Activated CD8-positive, alpha-beta T cell treated with anti-CD3 and anti-CD28 coated beads, Interleukin-2, amount 10 ng/mL, durations not matched to agents 7 days and 5 days (primary cell): ENCODE measurements at regions not wholly inside any gene's neighbourhood (a gene's known extent, or its start where the extent isn't known, plus 50 kb on each side); places are given as distances from the start of the nearest gene placed in this dataset.
"Not testable (repeated sequence)": the region's sequence is repeated elsewhere in the genome, so short reads cannot be mapped to it uniquely, and the experiment has no call there.

Experiments
- ATAC-seq: fragments of 150-1000 bp; cut with Tn5 transposase; one replicate; pipeline ENCODE4 v1.10.0; 2021; ENCODE audit warnings: moderate library complexity
- CTCF ChIA-PET: fragments of 350-600 bp; sonication (Branson Sonifier 250); formaldehyde crosslinking; loops from one replicate; lab custom pipeline; 2021; ENCODE audit warnings: antibody characterized with exemption; lab: Charles Lee
- POLR2A ChIA-PET: fragments of 350-600 bp; sonication (Branson Sonifier 250); formaldehyde crosslinking; loops from one replicate; lab custom pipeline; 2021; ENCODE audit warnings: antibody characterized with exemption; lab: Charles Lee
- DNase-seq: peaks from one replicate; pipeline ENCODE4 v3.0.0-alpha.2; 2020
- H3K27ac Mint-ChIP-seq: one replicate; pipeline ENCODE4 v1.8.0; 2021; ENCODE audit warnings: mild to moderate bottlenecking, mixed read lengths
- H3K27me3 Mint-ChIP-seq: one replicate; pipeline ENCODE4 v1.8.0; 2021; ENCODE audit warnings: low read depth, mixed read lengths
- H3K36me3 Mint-ChIP-seq: one replicate; pipeline ENCODE4 v1.8.0; 2021; ENCODE audit warnings: low read depth, mixed read lengths
- H3K4me1 Mint-ChIP-seq: one replicate; pipeline ENCODE4 v1.8.0; 2021; ENCODE audit warnings: low read depth, mixed read lengths
- H3K4me3 Mint-ChIP-seq: one replicate; pipeline ENCODE4 v1.8.0; 2021; ENCODE audit warnings: mild to moderate bottlenecking, mixed read lengths
- H3K9me3 Mint-ChIP-seq: one replicate; pipeline ENCODE4 v1.8.0; 2022; ENCODE audit warnings: mixed read lengths; ENCODE audit not compliant: insufficient read depth

GRCh38 chr5:30524428-30524827, 669.1 kb upstream of the CDH6 start:
- Mint-ChIP-seq H3K4me1 (no peaks in the 10 kb centered on the region), H3K9me3 (peaks cover 13% of the 10 kb centered on the region), H3K36me3 (no peaks in the 10 kb centered on the region), H3K4me3 (no peak overlapping the region), H3K27ac (no peak overlapping the region), H3K27me3 (no peaks in the 10 kb centered on the region)
- CTCF ChIA-PET: no interaction called here
- no peak for DNase-seq
- ATAC-seq: no peak
- POLR2A ChIA-PET: no interaction called here

- ATAC-seq (no peak), DNase-seq (no peak)
- Mint-ChIP-seq H3K4me3 (no peak overlapping the region), H3K4me1 (no peaks in the 10 kb centered on the region), H3K36me3 (no peaks in the 10 kb centered on the region), H3K27me3 (no peaks in the 10 kb centered on the region), H3K27ac (no peak overlapping the region), H3K9me3 (peaks cover 13% of the 10 kb centered on the region)
- CTCF ChIA-PET: no interaction called here
- POLR2A ChIA-PET: no interaction called here
Measured at GRCh38 chr5:30523061-30523460, 670.4 kb upstream of the CDH6 start.

GRCh38 chr5:30505014-30505886, 688.2 kb upstream of the CDH6 start:
- no peak overlapping the region for H3K4me3 Mint-ChIP-seq
- DNase-seq (no peak), ATAC-seq (no peak)
- CTCF ChIA-PET: no interaction called here
- no peaks in the 10 kb centered on the region for H3K4me1 Mint-ChIP-seq
- H3K36me3 Mint-ChIP-seq: no peaks in the 10 kb centered on the region
- H3K27ac Mint-ChIP-seq: no peak overlapping the region
- POLR2A ChIA-PET: no interaction called here
- H3K27me3 Mint-ChIP-seq: no peaks in the 10 kb centered on the region
- H3K9me3 Mint-ChIP-seq: peaks cover 20% of the 10 kb centered on the region

GRCh38 chr5:30502277-30502676, 691.2 kb upstream of the CDH6 start:
- Mint-ChIP-seq H3K9me3 (peaks cover 22% of the 10 kb centered on the region), H3K36me3 (no peaks in the 10 kb centered on the region), H3K27ac (no peak overlapping the region), H3K4me1 (no peaks in the 10 kb centered on the region), H3K27me3 (no peaks in the 10 kb centered on the region), H3K4me3 (no peak overlapping the region)
- CTCF ChIA-PET: no interaction called here
- POLR2A ChIA-PET: no interaction called here
- no peak for ATAC-seq
- no peak for DNase-seq

- no peaks in the 10 kb centered on the region for H3K4me1 Mint-ChIP-seq
- H3K27ac Mint-ChIP-seq: no peak overlapping the region
- H3K4me3 Mint-ChIP-seq: no peak overlapping the region
- ChIA-PET POLR2A (no interaction called here), CTCF (no interaction called here)
- peaks cover 22% of the 10 kb centered on the region for H3K9me3 Mint-ChIP-seq
- H3K36me3 Mint-ChIP-seq: no peaks in the 10 kb centered on the region
- H3K27me3 Mint-ChIP-seq: no peaks in the 10 kb centered on the region
- ATAC-seq (no peak), DNase-seq (no peak)
Measured at GRCh38 chr5:30501065-30501464, 692.4 kb upstream of the CDH6 start.

- ChIA-PET POLR2A (no interaction called here), CTCF (no interaction called here)
- Mint-ChIP-seq H3K9me3 (peaks cover 22% of the 10 kb centered on the region), H3K27me3 (no peaks in the 10 kb centered on the region), H3K27ac (no peak overlapping the region), H3K4me3 (no peak overlapping the region), H3K36me3 (no peaks in the 10 kb centered on the region), H3K4me1 (no peaks in the 10 kb centered on the region)
- DNase-seq (no peak), ATAC-seq (no peak)
Measured at GRCh38 chr5:30500513-30500912, 693.0 kb upstream of the CDH6 start.

GRCh38 chr5:30499402-30499801, 694.1 kb upstream of the CDH6 start:
- DNase-seq: no peak
- Mint-ChIP-seq H3K4me1 (no peaks in the 10 kb centered on the region), H3K36me3 (no peaks in the 10 kb centered on the region), H3K27me3 (no peaks in the 10 kb centered on the region), H3K9me3 (peaks cover 22% of the 10 kb centered on the region), H3K4me3 (no peak overlapping the region), H3K27ac (no peak overlapping the region)
- ChIA-PET CTCF (interaction anchor here (0.6 kb wide), 1 partner anchor 77 kb away, joined by 3 read pairs; no protein-coding TSS in a partner anchor), POLR2A (no interaction called here)
- ATAC-seq: no peak

- H3K36me3 Mint-ChIP-seq: no peaks in the 10 kb centered on the region
- no peaks in the 10 kb centered on the region for H3K27me3 Mint-ChIP-seq
- ATAC-seq (no peak), DNase-seq (no peak)
- H3K9me3 Mint-ChIP-seq: peaks cover 21% of the 10 kb centered on the region
- CTCF ChIA-PET: interaction anchor here (0.6 kb wide), 1 partner anchor 77 kb away, joined by 3 read pairs; no protein-coding TSS in a partner anchor
- H3K27ac Mint-ChIP-seq: no peak overlapping the region
- POLR2A ChIA-PET: no interaction called here
- no peak overlapping the region for H3K4me3 Mint-ChIP-seq
- H3K4me1 Mint-ChIP-seq: no peaks in the 10 kb centered on the region
Measured at GRCh38 chr5:30498972-30499371, 694.5 kb upstream of the CDH6 start.

- H3K4me3 Mint-ChIP-seq, H3K36me3 Mint-ChIP-seq, H3K4me1 Mint-ChIP-seq, POLR2A ChIA-PET, ATAC-seq, DNase-seq, H3K27ac Mint-ChIP-seq, H3K27me3 Mint-ChIP-seq: not testable (repeated sequence)
- CTCF ChIA-PET: interaction anchor here (0.6 kb wide), 1 partner anchor 76 kb away, joined by 3 read pairs; no protein-coding TSS in a partner anchor
- peaks cover 17% of the 10 kb centered on the region for H3K9me3 Mint-ChIP-seq
Measured at GRCh38 chr5:30498509-30498908, 695.0 kb upstream of the CDH6 start.

GRCh38 chr5:30494113-30494512, 699.4 kb upstream of the CDH6 start:
- not testable (repeated sequence) for H3K36me3 Mint-ChIP-seq, H3K27me3 Mint-ChIP-seq

GRCh38 chr5:30479104-30479503, 714.4 kb upstream of the CDH6 start:
- Mint-ChIP-seq H3K36me3 (no peaks in the 10 kb centered on the region), H3K4me3 (no peak overlapping the region), H3K27me3 (no peaks in the 10 kb centered on the region), H3K27ac (no peak overlapping the region), H3K9me3 (peaks cover 33% of the 10 kb centered on the region), H3K4me1 (no peaks in the 10 kb centered on the region)
- ATAC-seq (no peak), DNase-seq (no peak)
- POLR2A ChIA-PET: no interaction called here
- CTCF ChIA-PET: no interaction called here

More at GRCh38 chr5:30494113-30494512, 699.4 kb upstream of the CDH6 start:
- H3K9me3 Mint-ChIP-seq, POLR2A ChIA-PET, DNase-seq, H3K27ac Mint-ChIP-seq, H3K4me3 Mint-ChIP-seq, CTCF ChIA-PET, ATAC-seq, H3K4me1 Mint-ChIP-seq: not testable (repeated sequence)

GRCh38 chr5:30475429-30475828, 718.1 kb upstream of the CDH6 start:
- CTCF ChIA-PET: no interaction called here
- Mint-ChIP-seq H3K9me3 (peaks cover 25% of the 10 kb centered on the region), H3K4me3 (no peak overlapping the region)

More at GRCh38 chr5:30475429-30475828, 718.1 kb upstream of the CDH6 start:
- no peak for ATAC-seq
- no peaks in the 10 kb centered on the region for H3K27me3 Mint-ChIP-seq
- no peaks in the 10 kb centered on the region for H3K4me1 Mint-ChIP-seq
- POLR2A ChIA-PET: no interaction called here
- H3K27ac Mint-ChIP-seq: no peak overlapping the region
- no peaks in the 10 kb centered on the region for H3K36me3 Mint-ChIP-seq
- DNase-seq: no peak
